CD8-positive, alpha-beta memory T cell (primary cell): ENCODE measurements at regions not wholly inside any gene's neighbourhood (a gene's known extent, or its start where the extent isn't known, plus 50 kb on each side); places are given as distances from the start of the nearest gene placed in this dataset.
"Not testable (repeated sequence)": the region's sequence is repeated elsewhere in the genome, so short reads cannot be mapped to it uniquely, and the experiment has no call there.

Source experiments
- CTCF ChIA-PET: fragments of 350-600 bp; sonication (Branson Sonifier 250); formaldehyde crosslinking; loops from one replicate; lab custom pipeline; 2021; ENCODE audit warnings: antibody characterized with exemption; lab: Charles Lee
- POLR2A ChIA-PET: fragments of 350-600 bp; sonication (Branson Sonifier 250); formaldehyde crosslinking; loops from one replicate; lab custom pipeline; 2021; ENCODE audit warnings: antibody characterized with exemption; lab: Charles Lee
- DNase-seq, 5 donors: peaks; one replicate each; pipeline versions ENCODE4 v3.0.0 to v3.0.0-alpha.2; 2020 to 2022; ENCODE audit warnings: mixed read lengths in 1 of 5
- H3K27ac ChIP-seq: one replicate; pipeline ENCODE4 v1.7.0; 2013; ENCODE audit warnings: low read depth, mild to moderate bottlenecking, low read length, moderate library complexity
- H3K27me3 ChIP-seq: 2 replicates; pipeline ENCODE4 v1.7.0; 2013; ENCODE audit warnings: low read length, mild to moderate bottlenecking; ENCODE audit not compliant: insufficient read depth, poor library complexity, severe bottlenecking
- H3K36me3 ChIP-seq: 2 replicates; pipeline ENCODE4 v1.7.0; 2013; ENCODE audit warnings: mild to moderate bottlenecking, low read length, moderate library complexity; ENCODE audit not compliant: insufficient read depth
- H3K4me1 ChIP-seq: 2 replicates; pipeline ENCODE4 v1.7.0; 2013; ENCODE audit warnings: mild to moderate bottlenecking, low read length, moderate library complexity; ENCODE audit not compliant: insufficient read depth
- H3K4me3 ChIP-seq: 2 replicates; pipeline ENCODE4 v1.7.0; 2013; ENCODE audit warnings: mild to moderate bottlenecking, low read length
- H3K9me3 ChIP-seq: 2 replicates; pipeline ENCODE4 v1.7.0; 2013; ENCODE audit warnings: mild to moderate bottlenecking, low read length
- H3K27ac Mint-ChIP-seq, 8 donors: one replicate each; pipeline ENCODE4 v1.8.0; 2020 to 2021; ENCODE audit warnings: mixed read lengths in 8 of 8, mild to moderate bottlenecking in 6 of 8, inconsistent platforms in 3 of 8, moderate library complexity in 3 of 8
- H3K27me3 Mint-ChIP-seq, 2 donors: one replicate each; pipeline ENCODE4 v1.8.0; 2020 to 2021; ENCODE audit warnings: mixed read lengths in 2 of 2, mild to moderate bottlenecking in 1 of 2, moderate library complexity in 1 of 2
- H3K36me3 Mint-ChIP-seq, 3 donors: one replicate each; pipeline ENCODE4 v1.8.0; 2020 to 2021; ENCODE audit warnings: mixed read lengths in 3 of 3, inconsistent platforms in 1 of 3, mild to moderate bottlenecking in 1 of 3
- H3K4me1 Mint-ChIP-seq, 3 donors: one replicate each; pipeline ENCODE4 v1.8.0; 2020 to 2021; ENCODE audit warnings: mixed read lengths in 3 of 3, inconsistent platforms in 1 of 3, mild to moderate bottlenecking in 1 of 3
- H3K4me3 Mint-ChIP-seq, 7 donors: one replicate each; pipeline ENCODE4 v1.8.0; 2020 to 2021; ENCODE audit warnings: mixed read lengths in 7 of 7, mild to moderate bottlenecking in 6 of 7, moderate library complexity in 4 of 7, inconsistent platforms in 2 of 7
- H3K9me3 Mint-ChIP-seq, 5 donors: one replicate each; pipeline ENCODE4 v1.8.0; 2020 to 2022; ENCODE audit warnings: mixed read lengths in 5 of 5, mild to moderate bottlenecking in 3 of 5, moderate library complexity in 2 of 5, inconsistent platforms in 1 of 5

DNA sequence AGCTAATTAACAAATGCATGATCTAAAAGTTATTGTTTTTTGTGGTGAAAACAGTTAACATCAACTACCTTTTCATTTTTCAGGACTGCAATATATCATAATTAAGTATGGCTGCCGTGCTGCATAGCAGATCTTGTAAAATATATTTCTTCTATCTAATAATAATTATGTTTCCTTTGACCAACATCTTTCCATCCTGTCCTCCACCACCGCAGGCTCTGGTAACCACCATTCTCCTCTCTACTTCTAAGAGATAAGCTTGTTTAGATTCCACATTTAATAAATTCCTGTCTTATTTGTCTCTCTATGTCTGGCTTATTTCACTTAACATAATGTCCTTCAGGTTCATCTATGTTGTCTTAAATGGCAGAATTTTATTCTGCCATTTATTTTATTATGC, 162.3 kb upstream of the TPTE start:
- H3K27me3 Mint-ChIP-seq, H3K36me3 ChIP-seq, H3K27ac ChIP-seq, H3K36me3 Mint-ChIP-seq, H3K27ac Mint-ChIP-seq, H3K4me1 Mint-ChIP-seq, H3K4me3 Mint-ChIP-seq, H3K9me3 ChIP-seq, H3K4me1 ChIP-seq, CTCF ChIA-PET, POLR2A ChIA-PET, H3K27me3 ChIP-seq, DNase-seq, H3K4me3 ChIP-seq: not testable (repeated sequence)
- peaks cover 47 to 58% (median 55%) of the 10 kb centered on the region in 5 donors for H3K9me3 Mint-ChIP-seq

DNA sequence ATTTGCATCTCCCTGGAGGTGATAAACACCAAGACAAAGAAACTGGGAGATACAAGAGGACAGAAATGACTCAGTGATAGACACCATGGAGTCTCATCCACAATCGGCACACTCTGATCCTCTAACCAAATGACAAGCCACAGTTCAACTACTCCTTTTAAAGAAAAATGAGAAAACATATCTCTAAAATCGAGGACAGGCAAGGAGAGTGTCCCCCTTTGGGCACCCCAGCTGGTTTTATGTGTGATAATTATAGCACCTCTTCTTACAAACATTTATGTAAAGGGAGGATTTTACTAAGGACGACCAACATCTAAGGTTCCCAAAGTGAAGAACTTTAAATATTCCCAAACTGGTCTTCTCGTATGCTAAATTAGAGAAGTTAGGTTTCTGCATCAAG, 161.5 kb upstream of the TPTE start:
- DNase-seq, H3K36me3 ChIP-seq, CTCF ChIA-PET, H3K27ac Mint-ChIP-seq, H3K9me3 ChIP-seq, H3K4me3 Mint-ChIP-seq, H3K27me3 Mint-ChIP-seq, H3K4me3 ChIP-seq, H3K36me3 Mint-ChIP-seq, H3K27ac ChIP-seq, POLR2A ChIA-PET, H3K27me3 ChIP-seq, H3K4me1 ChIP-seq, H3K4me1 Mint-ChIP-seq: not testable (repeated sequence)
- H3K9me3 Mint-ChIP-seq = peaks cover 41 to 54% (median 51%) of the 10 kb centered on the region in 5 donors

DNA sequence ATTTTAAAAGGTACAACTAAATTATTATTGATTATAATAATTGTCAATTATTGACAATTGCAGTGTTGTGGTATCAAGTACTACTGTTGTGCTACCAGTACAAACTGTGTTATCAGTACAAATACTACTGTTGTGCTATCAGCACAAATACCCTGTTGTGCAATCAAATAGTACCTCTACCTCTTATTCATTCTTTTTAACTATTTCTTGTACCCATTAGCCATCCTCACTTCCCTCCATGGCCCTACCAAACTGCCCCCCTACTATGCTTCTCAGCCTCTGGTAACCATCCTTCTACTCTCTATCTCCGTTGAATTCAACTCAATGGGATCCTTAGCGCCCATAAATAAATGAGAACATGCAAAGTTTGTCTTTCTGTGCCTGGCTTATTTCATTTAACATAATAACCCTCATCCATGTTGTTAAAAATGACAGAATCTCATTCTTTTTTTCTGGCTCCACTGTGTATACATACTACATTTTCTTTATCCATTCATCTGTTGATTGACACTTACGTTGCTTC, 160.1 kb upstream of the TPTE start:
- H3K4me3 Mint-ChIP-seq, POLR2A ChIA-PET, H3K27me3 Mint-ChIP-seq, H3K4me1 ChIP-seq, H3K36me3 ChIP-seq, CTCF ChIA-PET, H3K4me1 Mint-ChIP-seq, H3K27ac Mint-ChIP-seq, H3K36me3 Mint-ChIP-seq, H3K4me3 ChIP-seq, H3K27ac ChIP-seq, DNase-seq, H3K9me3 ChIP-seq, H3K27me3 ChIP-seq: not testable (repeated sequence)
- H3K9me3 Mint-ChIP-seq = peaks cover 34 to 47% (median 43%) of the 10 kb centered on the region in 5 donors

DNA sequence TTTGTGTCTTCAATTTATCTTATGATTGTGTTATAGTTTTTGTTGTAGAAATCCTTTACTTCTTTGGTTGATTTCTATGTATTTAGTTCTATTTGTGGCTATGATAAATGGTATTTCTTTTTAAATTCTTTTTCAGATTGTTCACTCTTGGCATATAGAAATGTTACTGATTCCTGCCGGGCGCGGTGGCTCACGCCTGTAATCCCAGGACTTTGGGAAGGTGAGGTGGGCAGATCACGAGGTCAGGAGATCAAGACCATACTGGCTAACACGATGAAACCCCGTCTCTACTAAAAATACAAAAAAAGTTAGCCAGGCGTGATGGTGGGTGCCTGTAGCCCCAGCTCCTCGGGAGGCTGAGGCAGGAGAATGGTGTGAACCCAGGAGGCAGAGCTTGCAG, 158.6 kb upstream of the TPTE start:
- POLR2A ChIA-PET, H3K36me3 Mint-ChIP-seq, H3K4me1 ChIP-seq, DNase-seq, H3K9me3 ChIP-seq, H3K36me3 ChIP-seq, H3K27ac Mint-ChIP-seq, H3K4me3 Mint-ChIP-seq, H3K27me3 Mint-ChIP-seq, H3K27me3 ChIP-seq, H3K4me3 ChIP-seq, CTCF ChIA-PET, H3K4me1 Mint-ChIP-seq, H3K27ac ChIP-seq: not testable (repeated sequence)
- H3K9me3 Mint-ChIP-seq = peaks cover 27 to 38% (median 36%) of the 10 kb centered on the region in 5 donors

DNA sequence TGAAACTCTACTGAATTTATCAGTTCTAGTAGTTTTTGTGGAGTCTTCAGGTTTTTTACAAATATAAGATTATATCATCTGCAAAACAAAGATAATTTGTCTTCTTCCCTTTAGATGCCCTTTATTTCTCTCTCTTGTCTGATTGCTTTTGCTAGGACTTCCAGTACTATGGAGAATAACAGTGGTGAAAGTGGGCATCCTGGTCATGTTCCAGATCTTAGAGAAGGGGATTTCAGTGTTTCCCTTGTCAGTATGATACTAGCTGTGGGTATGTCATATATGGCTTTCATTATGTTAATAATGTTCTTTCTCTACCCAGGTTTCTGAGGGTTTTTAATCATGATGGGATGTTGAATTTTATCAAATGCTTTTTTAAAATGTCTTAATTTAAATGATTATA, 158.1 kb upstream of the TPTE start:
- POLR2A ChIA-PET, H3K27ac ChIP-seq, H3K36me3 Mint-ChIP-seq, H3K9me3 ChIP-seq, H3K36me3 ChIP-seq, H3K4me3 ChIP-seq, H3K27me3 Mint-ChIP-seq, H3K4me1 Mint-ChIP-seq, H3K4me1 ChIP-seq, H3K27me3 ChIP-seq, CTCF ChIA-PET, DNase-seq, H3K4me3 Mint-ChIP-seq, H3K27ac Mint-ChIP-seq: not testable (repeated sequence)
- H3K9me3 Mint-ChIP-seq = peaks cover 24 to 35% (median 33%) of the 10 kb centered on the region in 5 donors

DNA sequence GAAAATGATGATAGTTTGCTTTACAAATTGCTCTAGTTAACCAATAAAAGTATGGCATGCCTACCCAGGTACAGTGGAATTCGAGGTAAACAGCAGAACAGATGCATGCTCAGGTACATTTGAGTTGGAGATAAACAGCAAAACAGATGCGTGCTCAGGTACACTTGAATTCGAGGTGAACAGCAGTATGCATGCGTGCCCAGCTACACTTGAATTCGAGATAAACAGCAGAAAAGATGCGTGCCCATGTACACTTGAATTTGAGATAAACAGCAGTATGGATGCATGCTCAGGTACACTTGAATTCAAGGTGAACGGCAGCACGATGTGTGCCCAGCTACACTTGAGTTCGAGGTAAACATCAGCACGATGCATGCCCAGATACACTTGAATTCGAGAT, 155.2 kb upstream of the TPTE start:
- H3K4me3 Mint-ChIP-seq, H3K27ac ChIP-seq, H3K4me3 ChIP-seq, H3K27me3 ChIP-seq, H3K4me1 ChIP-seq, H3K36me3 Mint-ChIP-seq, H3K27ac Mint-ChIP-seq, POLR2A ChIA-PET, H3K9me3 ChIP-seq, CTCF ChIA-PET, H3K4me1 Mint-ChIP-seq, H3K27me3 Mint-ChIP-seq, H3K36me3 ChIP-seq, DNase-seq: not testable (repeated sequence)
- peaks cover 12 to 23% (median 18%) of the 10 kb centered on the region in 5 donors for H3K9me3 Mint-ChIP-seq

DNA sequence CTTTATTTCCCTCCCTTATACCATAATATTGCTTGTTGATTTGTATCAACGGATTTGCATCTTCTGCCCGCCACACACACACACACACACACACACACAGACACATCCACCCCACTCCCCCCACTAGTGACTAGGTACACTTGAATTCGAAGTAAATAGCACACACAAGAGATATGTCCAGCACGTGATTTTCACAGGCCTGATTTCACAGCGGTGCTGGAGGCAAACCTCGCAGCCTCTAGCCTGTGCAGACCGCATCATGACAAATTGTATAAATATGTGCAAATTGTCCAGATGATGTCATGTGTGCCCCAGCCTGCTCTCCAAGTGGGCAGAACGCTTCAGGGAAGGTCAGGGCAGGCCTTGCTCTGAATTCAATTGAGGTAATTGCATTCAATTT, 153.8 kb upstream of the TPTE start:
- H3K4me1 Mint-ChIP-seq, H3K4me3 ChIP-seq, H3K27me3 Mint-ChIP-seq, H3K27ac ChIP-seq, POLR2A ChIA-PET, H3K4me1 ChIP-seq, H3K36me3 Mint-ChIP-seq, CTCF ChIA-PET, H3K27me3 ChIP-seq, H3K4me3 Mint-ChIP-seq, H3K36me3 ChIP-seq, DNase-seq, H3K27ac Mint-ChIP-seq, H3K9me3 ChIP-seq: not testable (repeated sequence)
- H3K9me3 Mint-ChIP-seq = peaks cover 5 to 10% (median 10%) of the 10 kb centered on the region in 5 donors

DNA sequence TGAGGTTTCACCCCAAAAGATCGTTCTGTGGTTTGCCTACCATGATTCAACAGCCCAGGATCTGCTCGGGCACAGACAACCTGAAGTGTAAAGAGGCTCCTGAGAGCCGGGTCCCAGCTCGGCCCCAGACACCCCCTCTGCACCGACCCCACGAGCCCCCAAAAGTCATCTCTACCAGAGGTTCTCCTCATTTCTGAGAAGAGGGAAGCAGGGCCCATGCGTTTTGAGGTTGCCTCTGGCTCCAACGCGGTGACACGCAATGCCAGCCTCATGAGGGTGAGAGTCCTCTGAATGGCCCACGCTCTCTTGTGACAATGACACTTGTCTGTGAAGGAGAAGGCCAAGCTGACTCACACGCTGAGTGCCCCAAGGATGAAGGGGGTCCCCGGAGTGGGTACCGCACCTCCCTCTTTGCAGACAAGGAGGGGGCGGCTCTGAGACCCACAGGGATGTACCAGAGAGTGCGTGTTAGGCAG, 153.0 kb upstream of the TPTE start:
- H3K9me3 ChIP-seq, H3K27me3 Mint-ChIP-seq, H3K27me3 ChIP-seq, H3K4me1 Mint-ChIP-seq, H3K27ac Mint-ChIP-seq, H3K4me3 ChIP-seq, H3K36me3 Mint-ChIP-seq, H3K27ac ChIP-seq, H3K4me1 ChIP-seq, H3K4me3 Mint-ChIP-seq, H3K9me3 Mint-ChIP-seq, CTCF ChIA-PET, POLR2A ChIA-PET, H3K36me3 ChIP-seq: not testable (repeated sequence)
- DNase-seq = peak in 1 of 5 donors; percentile 57

DNA sequence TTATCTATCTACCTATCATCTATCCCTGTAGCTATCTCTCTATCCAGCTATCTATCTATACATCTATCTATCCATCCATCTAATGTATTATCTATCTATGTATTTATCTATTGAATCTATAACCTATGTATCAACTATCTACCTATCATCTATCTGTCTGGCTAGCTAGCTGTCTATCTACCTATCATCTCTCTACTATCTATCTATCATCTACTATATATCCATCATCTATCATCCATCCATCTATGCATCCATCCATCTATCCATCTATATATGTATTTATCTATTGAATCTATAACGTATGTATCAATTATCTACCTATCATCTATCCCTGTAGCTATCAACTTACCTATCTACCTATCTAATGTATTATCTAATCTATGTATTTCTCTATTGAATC, 152.1 kb upstream of the TPTE start:
- H3K27me3 Mint-ChIP-seq, H3K27ac Mint-ChIP-seq, H3K9me3 ChIP-seq, H3K4me3 Mint-ChIP-seq, H3K9me3 Mint-ChIP-seq, H3K27ac ChIP-seq, H3K4me1 Mint-ChIP-seq, DNase-seq, POLR2A ChIA-PET, H3K27me3 ChIP-seq, H3K4me3 ChIP-seq, H3K4me1 ChIP-seq, H3K36me3 ChIP-seq, CTCF ChIA-PET, H3K36me3 Mint-ChIP-seq: not testable (repeated sequence)
